GM03348 (cell line): ENCODE measurements at regions not wholly inside any gene's neighbourhood (a gene's known extent, or its start where the extent isn't known, plus 50 kb on each side); places are given as distances from the start of the nearest gene placed in this dataset.

Source experiments
- DNase-seq: peaks from one replicate; pipeline ENCODE4 v3.0.0; 2012; ENCODE audit warnings: low spot score

DNA sequence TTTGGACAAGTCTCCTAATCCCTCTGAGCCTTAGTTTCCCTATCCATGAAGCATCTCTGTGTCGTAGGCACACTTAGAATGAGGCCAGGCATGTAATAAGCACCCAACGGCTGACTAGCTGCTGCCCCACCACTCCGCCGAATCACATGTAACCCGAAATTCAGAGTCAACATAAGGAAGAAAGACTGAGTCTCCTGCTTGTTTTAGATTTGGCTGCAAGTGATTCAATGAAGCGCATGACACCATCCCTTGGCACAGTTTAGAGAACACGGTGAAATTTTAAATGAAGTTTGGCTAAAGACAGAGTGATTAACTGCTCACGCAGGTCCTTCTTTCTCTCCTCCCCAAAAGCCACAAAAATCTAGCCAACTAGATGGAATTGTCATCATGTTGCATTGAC lies 279.2 kb downstream of the TLE3 start:
- no peak for DNase-seq

- no peak for DNase-seq
Observed at GRCh38 chr15:69819371-69819770, 278.3 kb downstream of the TLE3 start.

DNA sequence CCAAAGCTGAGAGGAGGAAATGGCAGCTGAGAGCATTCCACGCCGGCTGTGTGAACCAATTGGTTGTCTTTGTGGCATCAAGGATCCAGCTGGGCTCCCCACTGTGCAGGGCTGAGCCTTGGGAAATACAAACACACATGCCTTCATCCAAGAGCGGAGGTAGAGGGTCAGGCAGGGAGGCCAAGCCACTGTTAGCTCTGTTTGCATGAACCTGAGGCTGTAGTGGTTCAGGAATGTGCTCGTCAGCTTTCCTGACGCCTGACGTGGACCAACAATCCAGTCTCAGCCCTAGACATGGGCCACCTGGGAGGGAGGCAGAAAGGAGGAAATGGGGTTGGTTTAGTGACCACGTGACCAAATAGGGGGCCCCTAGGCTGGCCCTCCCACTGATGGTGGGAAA lies 276.9 kb downstream of the TLE3 start:
- no peak for DNase-seq

DNA sequence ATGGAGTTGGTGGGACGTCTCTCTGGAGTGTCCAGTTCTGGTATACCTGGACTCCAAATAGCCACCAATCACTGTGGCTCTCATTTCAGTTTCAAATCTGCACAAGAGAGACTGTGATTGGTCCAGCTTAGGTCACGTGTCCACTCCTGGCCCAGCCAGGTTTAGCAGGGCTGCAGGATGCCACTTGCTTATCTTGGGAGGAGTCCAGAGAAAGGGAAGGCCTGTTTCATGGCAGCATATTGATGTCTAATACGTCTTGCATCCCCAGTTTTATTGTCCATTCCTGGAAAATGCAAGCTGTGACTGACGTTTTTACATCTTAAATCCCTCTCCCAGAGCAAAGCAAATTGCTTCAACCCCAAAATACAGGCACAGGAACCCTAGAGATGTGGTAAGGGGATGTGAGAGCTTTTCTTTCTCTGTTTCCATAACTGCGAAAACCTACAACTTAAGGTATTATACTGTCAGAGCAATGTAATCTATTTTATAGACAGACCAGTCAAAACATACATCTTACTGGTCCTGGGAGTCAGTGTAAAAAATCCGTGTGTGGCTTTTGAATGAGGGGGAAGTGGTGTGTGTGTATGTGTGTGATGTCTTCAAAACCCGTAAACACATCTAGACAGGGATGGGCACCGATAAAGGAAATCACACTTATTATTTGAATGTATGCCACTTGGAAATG lies 274.4 kb downstream of the TLE3 start:
- peak; percentile 33 for DNase-seq

GRCh38 chr15:69824075-69824876 lies 273.4 kb downstream of the TLE3 start:
- no peak for DNase-seq

GRCh38 chr15:69824877-69825406 lies 272.8 kb downstream of the TLE3 start:
- no peak for DNase-seq

- DNase-seq: no peak
Observed at GRCh38 chr15:69825941-69826818, 271.5 kb downstream of the TLE3 start.

DNA sequence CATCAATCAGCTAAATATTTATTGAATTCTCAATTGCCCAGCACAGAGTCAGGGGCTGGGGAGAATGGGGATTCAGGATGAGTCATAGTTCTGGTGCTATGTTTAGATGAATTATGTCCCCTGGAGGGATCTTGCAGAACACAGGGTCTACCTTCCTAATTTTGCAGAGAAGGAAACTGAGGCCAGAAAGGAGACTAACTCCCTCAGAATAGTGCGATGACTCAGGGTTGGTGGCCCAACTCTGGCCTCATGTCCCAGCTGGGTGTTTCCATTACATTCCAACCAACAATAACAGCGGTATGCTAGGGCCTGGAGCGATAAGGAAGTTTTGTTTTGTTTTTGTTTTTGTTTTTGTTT lies 270.9 kb downstream of the TLE3 start:
- DNase-seq: no peak

DNA sequence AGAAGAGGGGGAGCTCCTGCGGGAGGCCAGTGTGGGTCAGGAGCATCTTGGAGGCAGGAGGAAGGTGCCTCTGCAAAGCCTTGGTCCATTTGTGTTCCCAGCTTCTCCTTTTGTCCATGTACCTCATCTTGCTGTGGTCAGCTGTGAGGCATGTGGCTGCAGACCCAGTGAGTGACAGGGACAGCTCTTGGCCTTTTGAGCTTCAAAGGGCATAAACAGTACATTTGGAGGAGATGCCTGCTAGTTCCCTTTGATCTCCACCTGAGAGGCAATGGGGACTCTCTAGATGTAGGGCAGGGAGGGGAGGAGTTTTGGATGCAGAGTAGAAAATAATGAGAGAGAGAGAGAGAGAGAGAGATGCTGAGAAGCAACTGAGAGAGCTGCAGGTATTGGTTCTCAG lies 270.0 kb downstream of the TLE3 start:
- DNase-seq: no peak

GRCh38 chr15:69828181-69828828 lies 269.4 kb downstream of the TLE3 start:
- DNase-seq: no peak

- no peak for DNase-seq
Observed at GRCh38 chr15:69829974-69830373, 267.7 kb downstream of the TLE3 start.

DNA sequence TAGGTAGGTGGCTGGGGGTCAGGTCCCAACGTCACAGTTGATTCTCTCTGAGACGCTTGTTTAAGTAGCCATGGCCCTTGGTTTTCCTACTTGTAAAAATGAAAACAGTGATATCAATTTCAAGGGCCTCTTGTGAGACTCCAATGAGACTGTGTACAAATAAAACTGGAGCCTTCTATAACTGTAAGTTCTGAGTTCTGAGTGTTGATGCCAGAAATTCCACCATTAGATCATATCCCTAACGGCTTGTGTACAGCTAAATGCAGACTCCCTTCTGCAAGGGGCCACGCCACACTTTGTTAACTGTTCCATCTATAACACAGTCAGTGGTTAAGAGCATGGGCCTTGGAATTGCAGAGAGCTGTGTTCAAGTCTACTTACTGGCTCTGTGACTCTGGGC lies 267.3 kb downstream of the TLE3 start:
- no peak for DNase-seq

- DNase-seq: no peak
Observed at GRCh38 chr15:69830876-69831275, 266.8 kb downstream of the TLE3 start.

- DNase-seq: no peak
Observed at GRCh38 chr15:69834267-69834666, 263.4 kb downstream of the TLE3 start.

GRCh38 chr15:69834761-69835160 lies 263.0 kb downstream of the TLE3 start:
- no peak for DNase-seq

GRCh38 chr15:69836048-69836447 lies 261.7 kb downstream of the TLE3 start:
- DNase-seq: no peak

DNA sequence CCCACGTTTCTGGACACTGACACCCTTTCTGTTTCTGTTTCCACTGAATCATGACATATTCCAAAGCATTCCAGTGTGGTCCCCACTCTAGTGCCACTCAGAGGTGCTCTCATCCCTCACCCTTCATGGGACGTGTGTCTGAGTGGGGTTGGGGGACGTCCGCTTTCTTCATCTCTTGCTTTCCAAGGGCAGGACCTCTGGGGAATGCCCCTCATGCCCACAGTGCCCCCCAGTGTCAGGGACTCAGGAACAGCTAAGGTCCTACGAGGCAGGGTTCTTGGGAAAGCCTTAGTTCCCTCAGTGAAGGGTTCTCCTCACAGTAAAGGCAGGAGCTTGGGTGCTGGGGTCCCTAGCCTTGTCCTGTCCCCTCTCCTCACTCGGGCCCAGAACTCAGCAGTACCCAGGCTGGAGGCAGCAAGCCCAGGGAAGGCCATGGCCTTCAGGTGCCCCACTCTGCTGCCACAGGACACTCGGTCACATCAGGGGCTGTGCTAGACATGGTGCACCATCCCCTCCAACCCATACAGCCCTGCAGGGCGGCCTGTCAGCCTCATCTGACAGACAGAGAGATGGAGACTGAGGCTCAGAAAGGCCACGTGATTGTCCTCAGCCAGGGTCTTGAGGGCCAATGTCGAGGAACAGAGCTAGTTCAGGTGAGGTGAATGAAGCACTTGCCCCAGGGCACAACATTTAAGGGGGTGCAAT lies 261.0 kb downstream of the TLE3 start:
- no peak for DNase-seq

DNA sequence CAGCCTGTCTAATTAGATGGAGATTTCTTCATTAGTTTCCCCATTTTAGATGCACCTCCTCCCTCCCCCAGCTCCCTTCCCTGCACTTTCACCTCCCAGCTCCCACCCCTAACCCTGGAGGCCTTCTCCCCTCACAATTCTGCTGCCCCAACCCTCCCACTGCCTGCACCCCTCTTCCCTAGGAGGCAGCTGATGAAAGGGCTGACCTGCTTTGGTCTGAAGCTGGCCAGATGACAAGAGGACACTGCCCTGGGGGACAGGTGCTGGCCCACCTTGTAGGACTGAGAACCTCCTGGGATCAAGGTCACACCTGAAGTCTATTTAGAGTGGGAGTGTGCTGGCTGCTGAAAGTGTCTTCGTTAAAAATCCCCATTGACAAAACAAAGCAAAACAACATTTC lies 259.4 kb downstream of the TLE3 start:
- no peak for DNase-seq

- no peak for DNase-seq
Observed at GRCh38 chr15:69838994-69839393, 258.7 kb downstream of the TLE3 start.

DNA sequence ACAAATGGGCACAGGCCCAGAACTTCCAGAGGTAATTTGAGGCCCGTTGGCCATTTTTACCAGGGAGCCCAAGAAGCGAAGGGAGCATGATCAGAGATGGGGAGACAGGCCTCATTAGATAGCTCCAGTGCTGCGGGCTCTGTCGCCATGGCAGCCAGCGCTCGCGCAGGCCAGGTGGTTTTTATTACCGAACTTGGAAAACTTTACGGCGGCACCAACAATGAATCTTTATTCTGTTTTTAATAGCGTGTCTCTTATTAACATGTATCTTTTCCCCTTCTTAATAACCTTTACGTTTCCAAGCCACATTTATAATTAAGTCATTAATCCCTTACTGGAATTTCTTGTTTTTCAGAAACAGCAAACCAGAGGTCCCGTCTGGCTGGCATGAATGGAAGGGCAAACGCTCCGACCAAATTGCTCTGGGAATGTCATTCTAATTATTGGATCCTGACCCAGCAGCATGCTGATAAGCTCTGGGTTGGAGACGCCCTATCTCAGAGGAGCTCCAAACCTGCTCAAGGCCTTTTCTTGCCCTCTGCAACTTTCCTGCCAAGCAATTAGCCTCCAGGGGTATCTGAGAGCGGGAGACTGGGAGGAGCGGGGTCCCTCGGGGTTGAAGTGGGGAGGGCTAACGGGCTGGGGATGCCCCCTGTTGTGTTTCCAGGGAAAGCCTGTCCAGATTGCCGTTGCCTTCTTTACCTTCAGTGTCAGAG lies 256.4 kb downstream of the TLE3 start:
- no peak for DNase-seq

- no peak for DNase-seq
Observed at GRCh38 chr15:69842851-69843250, 254.9 kb downstream of the TLE3 start.
